Thyroid gland (tissue), 4 donors: ENCODE measurements at regions not wholly inside any gene's neighbourhood (a gene's known extent, or its start where the extent isn't known, plus 50 kb on each side); places are given as distances from the start of the nearest gene placed in this dataset.

Source experiments
- POLR2A ChIP-seq, 2 donors: fragments of 450-650 bp; IDR thresholded peaks; one replicate each; pipeline ENCODE4 v1.6.1; 2017; ENCODE audit warnings: antibody characterized with exemption in 2 of 2, mild to moderate bottlenecking in 2 of 2, moderate library complexity in 1 of 2
- TF ChIP-seq, protein P1 (sequence below), 6 experiments: fragments of 200-600 bp in 3 of 6; fragments of 450-650 bp in 3 of 6; sonication (generic) in 3 of 6; IDR thresholded peaks; one replicate each; pipeline ENCODE4 v1.5.1; 2016 to 2019; ENCODE audit warnings: antibody characterized with exemption in 6 of 6, mild to moderate bottlenecking in 2 of 6, inconsistent platforms in 1 of 6, moderate library complexity in 1 of 6

- TF ChIP-seq, protein P1, sequence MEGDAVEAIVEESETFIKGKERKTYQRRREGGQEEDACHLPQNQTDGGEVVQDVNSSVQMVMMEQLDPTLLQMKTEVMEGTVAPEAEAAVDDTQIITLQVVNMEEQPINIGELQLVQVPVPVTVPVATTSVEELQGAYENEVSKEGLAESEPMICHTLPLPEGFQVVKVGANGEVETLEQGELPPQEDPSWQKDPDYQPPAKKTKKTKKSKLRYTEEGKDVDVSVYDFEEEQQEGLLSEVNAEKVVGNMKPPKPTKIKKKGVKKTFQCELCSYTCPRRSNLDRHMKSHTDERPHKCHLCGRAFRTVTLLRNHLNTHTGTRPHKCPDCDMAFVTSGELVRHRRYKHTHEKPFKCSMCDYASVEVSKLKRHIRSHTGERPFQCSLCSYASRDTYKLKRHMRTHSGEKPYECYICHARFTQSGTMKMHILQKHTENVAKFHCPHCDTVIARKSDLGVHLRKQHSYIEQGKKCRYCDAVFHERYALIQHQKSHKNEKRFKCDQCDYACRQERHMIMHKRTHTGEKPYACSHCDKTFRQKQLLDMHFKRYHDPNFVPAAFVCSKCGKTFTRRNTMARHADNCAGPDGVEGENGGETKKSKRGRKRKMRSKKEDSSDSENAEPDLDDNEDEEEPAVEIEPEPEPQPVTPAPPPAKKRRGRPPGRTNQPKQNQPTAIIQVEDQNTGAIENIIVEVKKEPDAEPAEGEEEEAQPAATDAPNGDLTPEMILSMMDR (IDR thresholded peaks at IDR 0.05) = no peak
- TF ChIP-seq POLR2A (IDR thresholded peaks at IDR 0.05) = no peak
Observed at GRCh38 chr10:128896116-128896795, 570.8 kb upstream of the MGMT start.
